Bronchial epithelial cell (primary cell): ENCODE measurements at regions not wholly inside any gene's neighbourhood (a gene's known extent, or its start where the extent isn't known, plus 50 kb on each side); places are given as distances from the start of the nearest gene placed in this dataset.

Experiments used
- DNase-seq: peaks from one replicate; pipeline ENCODE4 v3.0.0-alpha.2; 2010; ENCODE audit warnings: low read depth
- FAIRE-seq: peaks from 2 replicates; lab custom pipeline; 2011; peaks lifted over from hg19 to GRCh38; lab: Jason Lieb, UNC
- H3K27me3 ChIP-seq: 2 replicates; pipeline ENCODE4 v1.5.1; 2011; ENCODE audit warnings: low read length; ENCODE audit not compliant: control insufficient read depth, insufficient read depth
- H3K36me3 ChIP-seq: 2 replicates; pipeline ENCODE4 v1.5.1; 2011; ENCODE audit warnings: low read length; ENCODE audit not compliant: control insufficient read depth, insufficient read depth
- H3K4me3 ChIP-seq: 2 replicates; pipeline ENCODE4 v1.5.1; 2011; ENCODE audit warnings: mild to moderate bottlenecking, low read depth, low read length, control low read depth
- CTCF ChIP-seq: IDR thresholded peaks from 2 replicates; pipeline ENCODE4 v1.5.1; 2011; ENCODE audit warnings: mild to moderate bottlenecking, moderate library complexity, low read length, control low read depth, inconsistent platforms; ENCODE audit not compliant: insufficient read depth, severe bottlenecking

DNA sequence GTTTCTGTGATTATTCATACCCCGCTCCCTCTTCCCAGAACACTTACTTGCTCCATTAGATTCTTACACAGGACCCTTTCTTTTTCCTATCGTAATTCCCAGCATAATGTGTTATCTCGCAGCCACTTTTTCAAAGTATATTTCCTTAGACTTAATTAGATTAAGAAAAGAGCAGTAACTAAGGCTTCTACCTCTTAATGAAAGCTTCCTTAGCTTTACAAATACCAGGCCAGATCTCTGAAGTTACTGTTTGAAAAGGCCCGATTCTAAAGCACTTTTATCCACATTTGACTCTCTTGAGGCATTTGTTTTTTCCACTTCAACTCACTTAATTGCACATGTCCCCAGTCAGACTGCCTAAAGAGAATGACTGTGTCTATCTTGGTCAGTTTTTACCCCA, 1264.3 kb upstream of the ADGRL2 start:
- FAIRE-seq: no peak
- Histone ChIP-seq H3K4me3 (no peak overlapping the region), H3K36me3 (no peaks in the 10 kb centered on the region), H3K27me3 (no peaks in the 10 kb centered on the region)
- TF ChIP-seq CTCF: no peak
- no peak for DNase-seq

- no peak for TF ChIP-seq CTCF
- Histone ChIP-seq H3K4me3 (no peak overlapping the region), H3K36me3 (no peaks in the 10 kb centered on the region), H3K27me3 (no peaks in the 10 kb centered on the region)
- no peak for DNase-seq
- FAIRE-seq: no peak
These were observed 1265.3 kb upstream of the ADGRL2 start for GRCh38 chr1:80535466-80535865.

GRCh38 chr1:80534606-80535360, 1266.0 kb upstream of the ADGRL2 start:
- no peak for TF ChIP-seq CTCF
- DNase-seq (peak; percentile 26), FAIRE-seq (no peak)
- no peak overlapping the region for H3K4me3 ChIP-seq
- no peaks in the 10 kb centered on the region for H3K36me3 ChIP-seq
- H3K27me3 ChIP-seq: no peaks in the 10 kb centered on the region

DNA sequence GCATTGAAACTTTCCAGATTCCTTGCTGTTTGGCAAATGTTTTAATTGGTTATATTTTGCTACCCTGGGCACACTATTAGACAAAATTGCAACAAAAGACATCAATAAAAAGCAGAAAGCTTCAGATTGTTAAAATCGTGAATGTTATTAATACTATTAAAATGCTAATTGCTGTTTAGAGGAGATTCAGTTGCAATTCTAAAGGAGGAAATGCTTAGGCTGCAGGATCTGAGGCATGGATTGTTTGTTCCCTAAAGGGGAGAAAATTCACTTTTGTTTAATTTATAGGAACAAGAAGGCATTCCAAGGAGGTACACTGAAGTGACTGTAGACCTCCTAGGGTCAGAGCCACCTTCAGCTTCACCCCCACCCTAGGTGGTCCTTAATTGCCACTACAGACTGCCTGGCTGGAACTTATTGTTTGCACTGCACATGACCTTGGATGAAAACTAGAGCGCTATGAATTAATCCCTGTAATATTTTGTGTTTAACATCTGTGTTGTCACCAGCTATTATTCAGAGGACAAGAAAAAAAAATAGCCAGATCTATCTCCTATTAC, 1266.9 kb upstream of the ADGRL2 start:
- no peak for TF ChIP-seq CTCF
- no peaks in the 10 kb centered on the region for H3K27me3 ChIP-seq
- no peaks in the 10 kb centered on the region for H3K36me3 ChIP-seq
- no peak overlapping the region for H3K4me3 ChIP-seq
- FAIRE-seq (no peak), DNase-seq (no peak)

DNA sequence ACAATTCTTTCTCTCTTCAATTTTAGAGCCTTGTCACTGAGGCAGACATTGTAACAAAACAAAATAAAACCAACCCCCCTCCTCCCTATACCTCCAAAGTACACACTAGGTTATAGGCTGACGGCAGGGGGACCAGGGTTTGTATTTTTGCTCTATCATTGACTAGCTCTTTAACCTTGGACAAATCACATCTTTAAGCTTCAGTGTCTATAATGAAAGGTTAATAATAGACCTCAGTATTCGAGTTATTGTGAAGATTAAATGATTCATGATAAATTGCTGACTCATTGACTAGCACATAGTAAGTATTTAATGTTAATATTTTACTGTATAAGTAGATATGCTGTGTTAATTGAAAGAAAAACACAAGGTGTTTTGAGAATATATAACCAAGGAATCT, 1267.6 kb upstream of the ADGRL2 start:
- DNase-seq: peak; percentile 8
- TF ChIP-seq CTCF: no peak
- Histone ChIP-seq H3K4me3 (no peak overlapping the region), H3K36me3 (no peaks in the 10 kb centered on the region), H3K27me3 (no peaks in the 10 kb centered on the region)
- FAIRE-seq: no peak
